ENCODE measurements at regions not wholly inside any gene's neighbourhood (a gene's known extent, or its start where the extent isn't known, plus 50 kb on each side); places are given as distances from the start of the nearest gene placed in this dataset.
"Not testable (repeated sequence)": the region's sequence is repeated elsewhere in the genome, so short reads cannot be mapped to it uniquely, and the experiment has no call there.

- DNase-seq; ATAC-seq (ENCODE audit: low read depth); H3K27ac Mint-ChIP-seq; H3K9me3 Mint-ChIP-seq; H3K27me3 Mint-ChIP-seq; POLR2A ChIA-PET; intact Hi-C loops (cut with micrococcal nuclease); H3K4me1 Mint-ChIP-seq; H3K4me3 Mint-ChIP-seq: not testable (repeated sequence)
- CTCF ChIA-PET, result interaction anchor here (1.5 kb wide), 1 partner anchor 60 kb away, joined by 3 read pairs; no protein-coding TSS in a partner anchor
- peaks cover 55% of the 10 kb centered on the region for H3K36me3 Mint-ChIP-seq (ENCODE audit: low read depth)
These were observed 50.8 kb downstream of the PPIAL4G start for GRCh38 chr1:148432318-148432717.

- H3K27me3 Mint-ChIP-seq; H3K4me1 Mint-ChIP-seq; H3K27ac Mint-ChIP-seq; intact Hi-C loops (cut with micrococcal nuclease); H3K4me3 Mint-ChIP-seq; DNase-seq; CTCF ChIA-PET; H3K9me3 Mint-ChIP-seq; ATAC-seq (ENCODE audit: low read depth): not testable (repeated sequence)
- POLR2A ChIA-PET, result interaction anchor here (1.0 kb wide), 1 partner anchor 93 kb away, joined by 4 read pairs; no protein-coding TSS in a partner anchor
- H3K36me3 Mint-ChIP-seq (ENCODE audit: low read depth), result peaks cover 70% of the 10 kb centered on the region
These were observed 53.2 kb downstream of the PPIAL4G start for GRCh38 chr1:148429856-148430255.

GRCh38 chr1:148426940-148427611, 56.0 kb downstream of the PPIAL4G start:
- H3K27ac Mint-ChIP-seq; H3K9me3 Mint-ChIP-seq; ATAC-seq (ENCODE audit: low read depth); intact Hi-C loops (cut with micrococcal nuclease); CTCF ChIA-PET; H3K27me3 Mint-ChIP-seq; POLR2A ChIA-PET; DNase-seq; H3K4me3 Mint-ChIP-seq; H3K4me1 Mint-ChIP-seq: not testable (repeated sequence)
- H3K36me3 Mint-ChIP-seq (ENCODE audit: low read depth), result peaks cover 64% of the 10 kb centered on the region

- intact Hi-C loops (cut with micrococcal nuclease); H3K9me3 Mint-ChIP-seq; H3K4me3 Mint-ChIP-seq; H3K27ac Mint-ChIP-seq; H3K4me1 Mint-ChIP-seq; H3K27me3 Mint-ChIP-seq; CTCF ChIA-PET; ATAC-seq (ENCODE audit: low read depth); DNase-seq: not testable (repeated sequence)
- H3K36me3 Mint-ChIP-seq (ENCODE audit: low read depth), result peaks cover 62% of the 10 kb centered on the region
- POLR2A ChIA-PET, result interaction anchor here (1.1 kb wide), 1 partner anchor 38 kb away, joined by 3 read pairs; no protein-coding TSS in a partner anchor
These were observed 56.7 kb downstream of the PPIAL4G start for GRCh38 chr1:148426385-148426784.

- H3K27ac Mint-ChIP-seq; H3K4me3 Mint-ChIP-seq; POLR2A ChIA-PET; H3K27me3 Mint-ChIP-seq; H3K9me3 Mint-ChIP-seq; ATAC-seq (ENCODE audit: low read depth); DNase-seq; CTCF ChIA-PET; intact Hi-C loops (cut with micrococcal nuclease); H3K4me1 Mint-ChIP-seq: not testable (repeated sequence)
- peaks cover 51% of the 10 kb centered on the region for H3K36me3 Mint-ChIP-seq (ENCODE audit: low read depth)
These were observed 58.7 kb downstream of the PPIAL4G start for GRCh38 chr1:148424143-148425003.

GRCh38 chr1:148422921-148423320, 60.2 kb downstream of the PPIAL4G start:
- DNase-seq; H3K27ac Mint-ChIP-seq; CTCF ChIA-PET; H3K9me3 Mint-ChIP-seq; H3K27me3 Mint-ChIP-seq; H3K4me3 Mint-ChIP-seq; intact Hi-C loops (cut with micrococcal nuclease); ATAC-seq (ENCODE audit: low read depth); POLR2A ChIA-PET; H3K4me1 Mint-ChIP-seq: not testable (repeated sequence)
- peaks cover 38% of the 10 kb centered on the region for H3K36me3 Mint-ChIP-seq (ENCODE audit: low read depth)

GRCh38 chr1:148417241-148417640, 65.9 kb downstream of the PPIAL4G start:
- POLR2A ChIA-PET; H3K27me3 Mint-ChIP-seq; H3K27ac Mint-ChIP-seq; ATAC-seq (ENCODE audit: low read depth); H3K36me3 Mint-ChIP-seq (ENCODE audit: low read depth); H3K9me3 Mint-ChIP-seq; H3K4me3 Mint-ChIP-seq; DNase-seq; CTCF ChIA-PET; H3K4me1 Mint-ChIP-seq; intact Hi-C loops (cut with micrococcal nuclease): not testable (repeated sequence)

GRCh38 chr1:148413385-148413784, 69.7 kb downstream of the PPIAL4G start:
- H3K36me3 Mint-ChIP-seq (ENCODE audit: low read depth); H3K4me1 Mint-ChIP-seq; H3K27ac Mint-ChIP-seq; ATAC-seq (ENCODE audit: low read depth); intact Hi-C loops (cut with micrococcal nuclease); POLR2A ChIA-PET; CTCF ChIA-PET; DNase-seq; H3K27me3 Mint-ChIP-seq; H3K9me3 Mint-ChIP-seq; H3K4me3 Mint-ChIP-seq: not testable (repeated sequence)

- CTCF ChIA-PET; intact Hi-C loops (cut with micrococcal nuclease); H3K9me3 Mint-ChIP-seq; H3K4me3 Mint-ChIP-seq; H3K36me3 Mint-ChIP-seq (ENCODE audit: low read depth); H3K27me3 Mint-ChIP-seq; ATAC-seq (ENCODE audit: low read depth); DNase-seq; H3K27ac Mint-ChIP-seq: not testable (repeated sequence)
- POLR2A ChIA-PET, result interaction anchor here (0.8 kb wide), 1 partner anchor 117 kb away, joined by 3 read pairs; no protein-coding TSS in a partner anchor
- peaks cover 18% of the 10 kb centered on the region for H3K4me1 Mint-ChIP-seq
These were observed 78.1 kb downstream of the PPIAL4G start for GRCh38 chr1:148404786-148405568.

- intact Hi-C loops (cut with micrococcal nuclease), result loop anchor here (2.0 kb wide), 1 partner anchor 15 kb away; no protein-coding TSS in a partner anchor
- POLR2A ChIA-PET, result interaction anchor here (0.8 kb wide), 1 partner anchor 118 kb away, joined by 3 read pairs; no protein-coding TSS in a partner anchor
- H3K27me3 Mint-ChIP-seq; DNase-seq; ATAC-seq (ENCODE audit: low read depth); H3K36me3 Mint-ChIP-seq (ENCODE audit: low read depth); H3K9me3 Mint-ChIP-seq; CTCF ChIA-PET: not testable (repeated sequence)
- H3K4me1 Mint-ChIP-seq, result peaks cover 23% of the 10 kb centered on the region
- H3K4me3 Mint-ChIP-seq, result peak overlapping the region; percentile 36
- peak overlapping the region; percentile 62 for H3K27ac Mint-ChIP-seq
These were observed 79.2 kb downstream of the PPIAL4G start for GRCh38 chr1:148403925-148404324.

- DNase-seq; H3K36me3 Mint-ChIP-seq (ENCODE audit: low read depth); H3K9me3 Mint-ChIP-seq; ATAC-seq (ENCODE audit: low read depth); H3K27me3 Mint-ChIP-seq; CTCF ChIA-PET: not testable (repeated sequence)
- Mint-ChIP-seq H3K4me3 (peak overlapping the region; percentile 100), H3K4me1 (peaks cover 25% of the 10 kb centered on the region), H3K27ac (peak overlapping the region; percentile 100)
- intact Hi-C loops (cut with micrococcal nuclease), result loop anchor here (2.0 kb wide), 1 partner anchor 14 kb away; no protein-coding TSS in a partner anchor
- POLR2A ChIA-PET, result interaction anchor here (1.0 to 2.0 kb wide), 4 partner anchors 15 to 365 kb away, joined by 3 to 64 read pairs (median 12); no protein-coding TSS in a partner anchor
These were observed 80.0 kb downstream of the PPIAL4G start for GRCh38 chr1:148403085-148403456.

All from activated B cell treated with CpG ODN at 0.5 μM for 24 hours (primary cell).